OCI-LY3 (cell line): ENCODE measurements at regions not wholly inside any gene's neighbourhood (a gene's known extent, or its start where the extent isn't known, plus 50 kb on each side); places are given as distances from the start of the nearest gene placed in this dataset.

Experiments
- CTCF ChIP-seq: fragments of 200-600, 300-600 bp; sonication (generic); IDR thresholded peaks from 2 replicates; pipeline ENCODE4 v1.5.1; 2014; ENCODE audit warnings: antibody characterized with exemption, low read length, low read depth
- EZH2phosphoT487 ChIP-seq: fragments of 200-600 bp; shearing (Covaris generic); IDR thresholded peaks from 2 replicates; pipeline ENCODE4 v1.6.1; 2018; ENCODE audit warnings: antibody characterized with exemption, mixed run types, low read depth

DNA sequence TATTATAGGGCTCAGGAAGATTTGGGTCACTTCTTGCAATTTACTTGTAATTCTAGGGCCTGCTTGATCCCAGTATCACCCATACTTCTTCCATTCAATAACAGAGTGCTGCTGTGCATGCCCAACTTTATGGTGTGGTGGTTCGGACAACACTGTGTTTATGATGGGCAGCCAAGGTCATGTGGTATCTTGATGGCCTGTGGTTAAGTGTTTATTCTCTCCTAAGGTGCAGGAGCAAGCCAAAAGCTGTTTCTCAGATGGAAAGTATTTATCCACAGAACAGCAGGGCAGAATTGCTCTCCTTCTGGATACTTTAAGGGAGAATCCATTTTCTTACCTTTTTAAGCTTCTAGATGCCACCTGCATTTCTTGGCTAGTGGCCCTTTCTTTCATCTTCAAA, 433.8 kb downstream of the SH2D4B start:
- TF ChIP-seq CTCF (no peak), EZH2phosphoT487 (no peak)
